CD4-positive, alpha-beta T cell (primary cell): ENCODE measurements at regions not wholly inside any gene's neighbourhood (a gene's known extent, or its start where the extent isn't known, plus 50 kb on each side); places are given as distances from the start of the nearest gene placed in this dataset.

Experiments
- ATAC-seq: fragments of 200-7000 bp; cut with Tn5 transposase; one replicate; pipeline ENCODE4 v1.10.0; 2022; ENCODE audit warnings: mild to moderate bottlenecking; ENCODE audit not compliant: poor library complexity
- CTCF ChIA-PET: fragments of 350-600 bp; sonication (Branson Sonifier 250); formaldehyde crosslinking; loops from one replicate; lab custom pipeline; 2021; ENCODE audit warnings: antibody characterized with exemption, inconsistent platforms; lab: Charles Lee
- POLR2A ChIA-PET: fragments of 350-600 bp; sonication (Branson Sonifier 250); formaldehyde crosslinking; loops from one replicate; lab custom pipeline; 2021; ENCODE audit warnings: antibody characterized with exemption, inconsistent platforms; lab: Charles Lee
- DNase-seq, 14 experiments: peaks; one replicate each; pipeline ENCODE4 v3.0.0-alpha.2; 2013 to 2020; ENCODE audit warnings: mixed read lengths in 2 of 14
- H3K27ac ChIP-seq, 2 donors: one replicate each; pipeline versions ENCODE4 v1.5.1 to v1.7.0; 2013; ENCODE audit warnings: low read length in 2 of 2, low read depth in 1 of 2, mild to moderate bottlenecking in 1 of 2
- H3K27me3 ChIP-seq, 2 experiments: 1 replicate in 1 of 2; 2 replicates in 1 of 2; pipeline versions ENCODE4 v1.6.1 to v1.7.0; 2013; ENCODE audit warnings: low read length in 2 of 2, control low read depth in 1 of 2, mild to moderate bottlenecking in 1 of 2, moderate library complexity in 1 of 2; ENCODE audit not compliant: insufficient read depth in 2 of 2, control insufficient read depth in 1 of 2
- H3K36me3 ChIP-seq: one replicate; pipeline ENCODE4 v1.6.1; 2013; ENCODE audit warnings: low read length, control low read depth; ENCODE audit not compliant: insufficient read depth
- H3K4me1 ChIP-seq: one replicate; pipeline ENCODE4 v1.6.1; 2013; ENCODE audit warnings: low read length, control low read depth; ENCODE audit not compliant: insufficient read depth
- H3K4me3 ChIP-seq: one replicate; pipeline ENCODE4 v1.5.1; 2013; ENCODE audit warnings: mild to moderate bottlenecking, low read length, moderate library complexity
- H3K9me3 ChIP-seq, 2 experiments: 1 replicate in 1 of 2; 2 replicates in 1 of 2; pipeline versions ENCODE4 v1.6.1 to v1.7.0; 2013; ENCODE audit warnings: low read length in 2 of 2, mild to moderate bottlenecking in 2 of 2, control low read depth in 1 of 2, moderate library complexity in 1 of 2; ENCODE audit not compliant: control insufficient read depth in 1 of 2, insufficient read depth in 1 of 2
- H3K27ac Mint-ChIP-seq: one replicate; pipeline ENCODE4 v1.8.0; 2020; ENCODE audit warnings: mixed read lengths
- H3K27me3 Mint-ChIP-seq: one replicate; pipeline ENCODE4 v1.8.0; 2021; ENCODE audit warnings: mixed read lengths
- H3K36me3 Mint-ChIP-seq: one replicate; pipeline ENCODE4 v1.8.0; 2021; ENCODE audit warnings: low read depth, mixed read lengths
- H3K4me1 Mint-ChIP-seq: one replicate; pipeline ENCODE4 v1.8.0; 2021; ENCODE audit warnings: low read depth, mixed read lengths
- H3K4me3 Mint-ChIP-seq: one replicate; pipeline ENCODE4 v1.8.0; 2020; ENCODE audit warnings: mild to moderate bottlenecking, mixed read lengths
- H3K9me3 Mint-ChIP-seq: one replicate; pipeline ENCODE4 v1.8.0; 2020; ENCODE audit warnings: mixed read lengths
- intact Hi-C, 2 experiments: fragments of 100-400 bp; cut with DNase I in 1 of 2; cut with micrococcal nuclease in 1 of 2; formaldehyde crosslinking; loops; one replicate each; pipeline versions ENCODE4 v1.15.1 to v1.9.0; 2023 to 2025; cut with DNase I, micrococcal nuclease
- TF ChIP-seq, protein P1 (sequence below): fragments of 200-600 bp; IDR thresholded peaks from one replicate; pipeline ENCODE4 v1.8.0; 2022; ENCODE audit warnings: antibody characterized with exemption, mild to moderate bottlenecking

DNA sequence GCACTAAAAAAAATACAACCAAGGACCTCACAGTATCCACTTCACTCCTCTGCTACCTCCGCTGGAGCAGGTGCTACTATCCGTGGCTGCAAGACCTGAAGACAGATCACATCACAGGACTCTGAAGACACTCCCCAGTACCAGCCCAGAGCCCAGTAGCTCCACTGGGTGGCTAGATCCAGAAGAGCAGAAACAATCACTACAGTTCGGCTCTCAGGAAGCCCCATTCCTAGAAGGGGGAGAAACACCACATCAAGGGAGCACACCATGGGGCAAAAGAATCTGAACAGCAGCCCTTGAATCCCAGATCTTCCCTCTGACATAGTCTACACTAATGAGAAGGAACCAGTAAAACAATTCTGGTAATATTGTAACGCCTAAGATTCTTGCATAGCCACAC lies 494.0 kb upstream of the FAT3 start:
- ChIA-PET POLR2A (no interaction called here), CTCF (no interaction called here)
- Mint-ChIP-seq H3K27me3 (no peaks in the 10 kb centered on the region), H3K4me1 (no peaks in the 10 kb centered on the region), H3K27ac (no peak overlapping the region), H3K4me3 (no peak overlapping the region), H3K36me3 (no peaks in the 10 kb centered on the region), H3K9me3 (peaks cover 14% of the 10 kb centered on the region)
- TF ChIP-seq, protein P1, sequence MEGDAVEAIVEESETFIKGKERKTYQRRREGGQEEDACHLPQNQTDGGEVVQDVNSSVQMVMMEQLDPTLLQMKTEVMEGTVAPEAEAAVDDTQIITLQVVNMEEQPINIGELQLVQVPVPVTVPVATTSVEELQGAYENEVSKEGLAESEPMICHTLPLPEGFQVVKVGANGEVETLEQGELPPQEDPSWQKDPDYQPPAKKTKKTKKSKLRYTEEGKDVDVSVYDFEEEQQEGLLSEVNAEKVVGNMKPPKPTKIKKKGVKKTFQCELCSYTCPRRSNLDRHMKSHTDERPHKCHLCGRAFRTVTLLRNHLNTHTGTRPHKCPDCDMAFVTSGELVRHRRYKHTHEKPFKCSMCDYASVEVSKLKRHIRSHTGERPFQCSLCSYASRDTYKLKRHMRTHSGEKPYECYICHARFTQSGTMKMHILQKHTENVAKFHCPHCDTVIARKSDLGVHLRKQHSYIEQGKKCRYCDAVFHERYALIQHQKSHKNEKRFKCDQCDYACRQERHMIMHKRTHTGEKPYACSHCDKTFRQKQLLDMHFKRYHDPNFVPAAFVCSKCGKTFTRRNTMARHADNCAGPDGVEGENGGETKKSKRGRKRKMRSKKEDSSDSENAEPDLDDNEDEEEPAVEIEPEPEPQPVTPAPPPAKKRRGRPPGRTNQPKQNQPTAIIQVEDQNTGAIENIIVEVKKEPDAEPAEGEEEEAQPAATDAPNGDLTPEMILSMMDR = no peak
- intact Hi-C loops = no loop called here
- no peaks in the 10 kb centered on the region for H3K36me3 ChIP-seq
- ATAC-seq (no peak), DNase-seq (no peak)
- no peak overlapping the region for H3K27ac ChIP-seq
- no peaks in the 10 kb centered on the region for H3K27me3 ChIP-seq
- H3K4me3 ChIP-seq = no peak overlapping the region
- peaks cover 0 to 4% of the 10 kb centered on the region in 2 experiments for H3K9me3 ChIP-seq
- no peaks in the 10 kb centered on the region for H3K4me1 ChIP-seq

DNA sequence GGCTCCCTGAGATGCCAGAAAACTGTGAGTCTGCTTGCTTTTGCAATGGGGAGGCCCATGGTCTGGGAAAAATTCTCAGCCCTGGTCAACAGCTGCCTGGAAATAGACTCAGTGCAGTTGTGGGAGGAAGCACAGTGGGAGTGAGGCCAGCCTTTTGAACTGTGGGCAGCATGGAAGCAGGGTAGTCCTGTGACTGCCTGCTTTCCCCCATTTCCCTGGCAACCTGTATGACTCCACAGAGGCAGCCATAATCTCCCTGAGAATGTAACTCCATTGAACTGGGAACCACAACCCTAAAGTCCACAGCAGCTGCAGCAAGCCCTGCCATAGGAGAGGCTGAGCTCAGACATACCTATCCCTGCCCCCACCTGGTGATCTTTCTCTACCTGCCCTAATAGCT lies 494.6 kb upstream of the FAT3 start:
- intact Hi-C loops = no loop called here
- H3K27ac Mint-ChIP-seq = no peak overlapping the region
- TF ChIP-seq, protein P1 = no peak
- H3K27me3 Mint-ChIP-seq = no peaks in the 10 kb centered on the region
- POLR2A ChIA-PET = no interaction called here
- peaks cover 14% of the 10 kb centered on the region for H3K9me3 Mint-ChIP-seq
- Histone ChIP-seq H3K27ac (no peak overlapping the region), H3K4me3 (no peak overlapping the region), H3K9me3 (peaks cover 0 to 4% of the 10 kb centered on the region in 2 experiments), H3K36me3 (no peaks in the 10 kb centered on the region), H3K27me3 (no peaks in the 10 kb centered on the region), H3K4me1 (no peaks in the 10 kb centered on the region)
- no peaks in the 10 kb centered on the region for H3K36me3 Mint-ChIP-seq
- ATAC-seq (no peak), DNase-seq (no peak)
- no peak overlapping the region for H3K4me3 Mint-ChIP-seq
- no peaks in the 10 kb centered on the region for H3K4me1 Mint-ChIP-seq
- CTCF ChIA-PET = no interaction called here

DNA sequence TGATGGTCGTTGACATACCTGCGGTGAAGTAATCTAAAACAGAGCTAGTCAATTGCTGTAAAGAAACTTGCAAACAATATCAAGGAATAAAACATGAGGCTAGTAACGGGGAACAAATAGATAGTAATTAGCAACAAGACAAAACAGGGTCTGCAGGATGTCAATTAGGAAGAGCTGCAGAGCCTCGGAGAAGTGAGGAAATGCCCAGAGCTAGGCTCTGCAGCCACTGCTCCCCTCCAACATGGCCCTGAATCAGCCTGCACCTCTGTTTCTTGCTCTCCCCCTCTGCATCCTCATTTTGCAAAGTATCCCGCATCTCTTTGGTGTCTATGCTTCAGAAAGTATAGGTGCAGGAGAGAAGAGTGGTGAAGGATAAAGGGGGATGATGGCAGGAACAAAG lies 507.4 kb upstream of the FAT3 start:
- Histone ChIP-seq H3K9me3 (peaks cover 0 to 7% of the 10 kb centered on the region in 2 experiments), H3K36me3 (no peaks in the 10 kb centered on the region), H3K27ac (no peak overlapping the region), H3K27me3 (no peaks in the 10 kb centered on the region), H3K4me3 (no peak overlapping the region), H3K4me1 (no peaks in the 10 kb centered on the region)
- H3K9me3 Mint-ChIP-seq = peaks cover 10% of the 10 kb centered on the region
- TF ChIP-seq, protein P1 = no peak
- no peak for DNase-seq
- no peaks in the 10 kb centered on the region for H3K36me3 Mint-ChIP-seq
- POLR2A ChIA-PET = no interaction called here
- no peak overlapping the region for H3K27ac Mint-ChIP-seq
- intact Hi-C loops = no loop called here
- ATAC-seq = no peak
- no peaks in the 10 kb centered on the region for H3K4me1 Mint-ChIP-seq
- H3K27me3 Mint-ChIP-seq = no peaks in the 10 kb centered on the region
- CTCF ChIA-PET = no interaction called here
- H3K4me3 Mint-ChIP-seq = no peak overlapping the region
